Esophagus muscularis mucosa (tissue), 3 donors: ENCODE measurements at regions not wholly inside any gene's neighbourhood (a gene's known extent, or its start where the extent isn't known, plus 50 kb on each side); places are given as distances from the start of the nearest gene placed in this dataset.

Experiments used
- EP300 ChIP-seq: sonication (generic); formaldehyde crosslinking; IDR thresholded peaks from one replicate; pipeline ENCODE4 v1.6.1; 2017; ENCODE audit warnings: antibody characterized with exemption
- POLR2A ChIP-seq: fragments of 450-650 bp; IDR thresholded peaks from one replicate; pipeline ENCODE4 v1.6.1; 2017; ENCODE audit warnings: antibody characterized with exemption, moderate library complexity, mild to moderate bottlenecking, low read depth
- POLR2AphosphoS5 ChIP-seq, 2 donors: sonication (generic); formaldehyde crosslinking; IDR thresholded peaks; one replicate each; pipeline ENCODE4 v1.6.1; 2017; ENCODE audit warnings: antibody characterized with exemption in 2 of 2

DNA sequence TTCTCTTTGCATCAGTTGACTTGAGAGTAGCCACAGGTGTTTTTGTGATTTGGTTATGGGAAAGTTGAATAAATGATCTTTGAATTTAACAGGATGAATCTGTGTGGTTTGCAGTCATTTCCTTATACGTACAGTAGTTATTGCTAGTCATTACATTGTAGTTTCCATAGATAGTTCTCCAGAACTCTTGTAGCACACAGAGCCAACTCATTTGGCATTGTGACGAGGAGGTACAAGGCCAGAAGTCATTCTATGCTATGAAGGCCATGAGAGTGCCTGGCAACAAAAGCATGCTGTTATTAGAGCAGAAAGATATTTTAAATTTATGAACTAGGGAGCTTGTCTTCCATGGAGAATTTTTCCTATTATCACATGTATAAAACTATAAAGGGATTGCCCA, 973.0 kb upstream of the CHAC2 start:
- TF ChIP-seq POLR2A (no peak), POLR2AphosphoS5 (IDR thresholded peaks at IDR 0.05) (no peak), EP300 (no peak)
